Keratinocyte (primary cell): ENCODE measurements at regions not wholly inside any gene's neighbourhood (a gene's known extent, or its start where the extent isn't known, plus 50 kb on each side); places are given as distances from the start of the nearest gene placed in this dataset.

Source experiments
- DNase-seq: peaks from one replicate; pipeline ENCODE4 v3.0.0-alpha.2; 2011; ENCODE audit warnings: low read depth, missing footprints, low spot score
- FAIRE-seq: peaks from 2 replicates; lab custom pipeline; 2011; peaks lifted over from hg19 to GRCh38; lab: Jason Lieb, UNC
- H2AFZ ChIP-seq: 2 replicates; pipeline ENCODE4 v1.6.0; 2012; ENCODE audit warnings: low read length, control low read depth, inconsistent platforms; ENCODE audit not compliant: control insufficient read depth
- H3K27ac ChIP-seq: 2 replicates; pipeline ENCODE4 v1.5.1; 2011; ENCODE audit warnings: low read length; ENCODE audit not compliant: control insufficient read depth, insufficient read depth
- H3K27me3 ChIP-seq: 3 replicates; pipeline ENCODE4 v1.6.0; 2011; ENCODE audit warnings: low read length; ENCODE audit not compliant: control insufficient read depth, insufficient read depth; ENCODE audit errors: extremely low read depth
- H3K36me3 ChIP-seq, 2 experiments: 2 replicates in 1 of 2; 3 replicates in 1 of 2; pipeline ENCODE4 v1.5.1; 2011; ENCODE audit warnings: low read length in 2 of 2, mild to moderate bottlenecking in 1 of 2; ENCODE audit not compliant: control insufficient read depth in 2 of 2, insufficient read depth in 2 of 2; ENCODE audit errors: extremely low read depth in 1 of 2
- H3K4me1 ChIP-seq: 3 replicates; pipeline ENCODE4 v1.5.1; 2011; ENCODE audit warnings: low read length; ENCODE audit not compliant: control insufficient read depth, insufficient read depth; ENCODE audit errors: extremely low read depth
- H3K4me2 ChIP-seq: 3 replicates; pipeline ENCODE4 v1.6.0; 2011; ENCODE audit warnings: low read depth, low read length; ENCODE audit not compliant: control insufficient read depth, insufficient read depth; ENCODE audit errors: extremely low read depth
- H3K4me3 ChIP-seq, 3 experiments: fragments of 200-600 bp in 1 of 3; sonication (generic) in 1 of 3; 2 replicates in 2 of 3; 3 replicates in 1 of 3; pipeline ENCODE4 v1.5.1; 2011 to 2016; ENCODE audit warnings: low read length in 3 of 3, mild to moderate bottlenecking in 3 of 3, control low read depth in 2 of 3, inconsistent platforms in 1 of 3, low read depth in 1 of 3, mixed read lengths in 1 of 3, mixed run types in 1 of 3, moderate library complexity in 1 of 3; ENCODE audit not compliant: control insufficient read depth in 2 of 3, insufficient read depth in 2 of 3; ENCODE audit errors: extremely low read depth in 1 of 3
- H3K79me2 ChIP-seq: 2 replicates; pipeline ENCODE4 v1.6.0; 2012; ENCODE audit warnings: low read length; ENCODE audit not compliant: control insufficient read depth, insufficient read depth
- H3K9ac ChIP-seq: 3 replicates; pipeline ENCODE4 v1.6.0; 2011; ENCODE audit warnings: low read length; ENCODE audit not compliant: control insufficient read depth, insufficient read depth; ENCODE audit errors: extremely low read depth
- H3K9me1 ChIP-seq: 3 replicates; pipeline ENCODE4 v1.6.0; 2011; ENCODE audit warnings: low read length; ENCODE audit not compliant: control insufficient read depth, insufficient read depth; ENCODE audit errors: extremely low read depth
- H3K9me3 ChIP-seq: 2 replicates; pipeline ENCODE4 v1.5.1; 2012; ENCODE audit warnings: low read depth, low read length; ENCODE audit not compliant: control insufficient read depth
- H4K20me1 ChIP-seq: 3 replicates; pipeline ENCODE4 v1.6.0; 2011; ENCODE audit warnings: low read length; ENCODE audit not compliant: control insufficient read depth, insufficient read depth; ENCODE audit errors: extremely low read depth
- EZH2 ChIP-seq: IDR thresholded peaks from one replicate; pipeline ENCODE4 v1.6.1; 2012; ENCODE audit warnings: inconsistent platforms, mild to moderate bottlenecking, low read length, moderate library complexity
- dilution Hi-C: fragments of 300-500 bp; cut with MboI; formaldehyde crosslinking; loops from one replicate; pipeline ENCODE4 v1.7.0; 2020; ENCODE audit warnings: low sequenced_read_pairs; ENCODE audit not compliant: extremely low pct_ligation_motif_present
- TF ChIP-seq, protein P1 (sequence below), 3 experiments: IDR thresholded peaks in 1 of 3; conservative IDR thresholded peaks in 1 of 3; optimal IDR thresholded peaks in 1 of 3; 2 replicates in 2 of 3; 3 replicates in 1 of 3; pipeline versions ENCODE3 to v1.5.1; 2011; ENCODE audit warnings: low read length in 3 of 3, mild to moderate bottlenecking in 3 of 3, moderate library complexity in 2 of 3, control low read depth in 1 of 3, inconsistent platforms in 1 of 3; ENCODE audit not compliant: insufficient read depth in 2 of 3; ENCODE audit errors: extremely low read depth in 1 of 3

- Histone ChIP-seq H2AFZ (no peak overlapping the region), H3K36me3 (no peaks in the 10 kb centered on the region), H3K4me3 (no peak overlapping the region), H3K9me3 (no peaks in the 10 kb centered on the region), H3K9ac (no peak overlapping the region), H4K20me1 (no peaks in the 10 kb centered on the region), H3K4me2 (no peak overlapping the region), H3K9me1 (no peaks in the 10 kb centered on the region), H3K27ac (no peak overlapping the region), H3K4me1 (peaks cover 3% of the 10 kb centered on the region), H3K27me3 (no peaks in the 10 kb centered on the region), H3K79me2 (no peaks in the 10 kb centered on the region)
- DNase-seq (no peak), FAIRE-seq (no peak)
- dilution Hi-C loops, result no loop called here
- no peak for TF ChIP-seq EZH2
- TF ChIP-seq, protein P1, sequence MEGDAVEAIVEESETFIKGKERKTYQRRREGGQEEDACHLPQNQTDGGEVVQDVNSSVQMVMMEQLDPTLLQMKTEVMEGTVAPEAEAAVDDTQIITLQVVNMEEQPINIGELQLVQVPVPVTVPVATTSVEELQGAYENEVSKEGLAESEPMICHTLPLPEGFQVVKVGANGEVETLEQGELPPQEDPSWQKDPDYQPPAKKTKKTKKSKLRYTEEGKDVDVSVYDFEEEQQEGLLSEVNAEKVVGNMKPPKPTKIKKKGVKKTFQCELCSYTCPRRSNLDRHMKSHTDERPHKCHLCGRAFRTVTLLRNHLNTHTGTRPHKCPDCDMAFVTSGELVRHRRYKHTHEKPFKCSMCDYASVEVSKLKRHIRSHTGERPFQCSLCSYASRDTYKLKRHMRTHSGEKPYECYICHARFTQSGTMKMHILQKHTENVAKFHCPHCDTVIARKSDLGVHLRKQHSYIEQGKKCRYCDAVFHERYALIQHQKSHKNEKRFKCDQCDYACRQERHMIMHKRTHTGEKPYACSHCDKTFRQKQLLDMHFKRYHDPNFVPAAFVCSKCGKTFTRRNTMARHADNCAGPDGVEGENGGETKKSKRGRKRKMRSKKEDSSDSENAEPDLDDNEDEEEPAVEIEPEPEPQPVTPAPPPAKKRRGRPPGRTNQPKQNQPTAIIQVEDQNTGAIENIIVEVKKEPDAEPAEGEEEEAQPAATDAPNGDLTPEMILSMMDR (optimal IDR thresholded peaks at IDR 0.05 in 1 of 3, IDR thresholded peaks at IDR 0.05 in 1 of 3, conservative IDR thresholded peaks at IDR 0.05 in 1 of 3; ENCODE audit: extremely low read depth in 1 of 3, insufficient read depth in 2 of 3, low read length in 3 of 3), result no peak
Observed at GRCh38 chr5:29079771-29080170, 2041.4 kb upstream of the CDH9 start.

- DNase-seq (no peak), FAIRE-seq (no peak)
- Histone ChIP-seq H4K20me1 (no peaks in the 10 kb centered on the region), H3K9ac (no peak overlapping the region), H3K36me3 (no peaks in the 10 kb centered on the region), H2AFZ (peak overlapping the region; percentile 37), H3K79me2 (no peaks in the 10 kb centered on the region), H3K4me2 (no peak overlapping the region), H3K27ac (no peak overlapping the region), H3K9me3 (no peaks in the 10 kb centered on the region), H3K27me3 (no peaks in the 10 kb centered on the region), H3K4me3 (no peak overlapping the region), H3K4me1 (peaks cover 3% of the 10 kb centered on the region), H3K9me1 (no peaks in the 10 kb centered on the region)
- dilution Hi-C loops, result no loop called here
- TF ChIP-seq, protein P1 (optimal IDR thresholded peaks at IDR 0.05 in 1 of 3, IDR thresholded peaks at IDR 0.05 in 1 of 3, conservative IDR thresholded peaks at IDR 0.05 in 1 of 3; ENCODE audit: extremely low read depth in 1 of 3, insufficient read depth in 2 of 3, low read length in 3 of 3), result no peak
- no peak for TF ChIP-seq EZH2
Observed at GRCh38 chr5:29077451-29077850, 2039.1 kb upstream of the CDH9 start.
